ENCODE measurements at regions not wholly inside any gene's neighbourhood (a gene's known extent, or its start where the extent isn't known, plus 50 kb on each side); places are given as distances from the start of the nearest gene placed in this dataset.

DNA sequence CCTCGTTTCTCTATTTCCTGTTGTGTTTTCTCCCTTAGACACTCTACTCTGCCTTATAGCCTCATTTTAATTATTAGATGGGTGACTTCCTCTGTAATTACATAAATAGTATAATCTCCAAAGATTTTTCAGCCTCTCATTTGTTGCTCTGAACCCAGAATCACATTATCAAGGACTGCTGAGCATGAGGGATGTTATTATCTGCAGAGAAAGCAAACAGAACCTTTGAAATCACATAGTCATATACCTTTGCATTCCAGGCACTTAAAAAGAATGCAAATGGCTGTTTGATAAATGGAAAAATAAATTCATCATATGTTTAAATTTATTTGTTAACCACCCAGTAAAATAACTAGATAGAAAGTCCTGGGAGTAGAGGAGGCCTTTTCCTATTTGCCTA, 305.1 kb upstream of the PPP1R2C start:
- WGBS, 3 donors, result 39 to 64% (median 43%) methylated on average over 1 of the region's 1 CpG
- Histone ChIP-seq H3K4me3 (no peak overlapping the region), H3K27ac (no peak overlapping the region), H3K27me3 (no peaks in the 10 kb centered on the region), H3K9me3 (no peaks in the 10 kb centered on the region), H3K4me1 (ENCODE audit: insufficient read depth) (no peaks in the 10 kb centered on the region), H3K36me3 (no peaks in the 10 kb centered on the region)
- no peak for DNase-seq
- TF ChIP-seq CTCF (IDR thresholded peaks at IDR 0.05) (no peak), EP300 (IDR thresholded peaks at IDR 0.05) (no peak), POLR2A (IDR thresholded peaks at IDR 0.05) (no peak)
- intact Hi-C loops (cut with DNase I), result no loop called here

DNA sequence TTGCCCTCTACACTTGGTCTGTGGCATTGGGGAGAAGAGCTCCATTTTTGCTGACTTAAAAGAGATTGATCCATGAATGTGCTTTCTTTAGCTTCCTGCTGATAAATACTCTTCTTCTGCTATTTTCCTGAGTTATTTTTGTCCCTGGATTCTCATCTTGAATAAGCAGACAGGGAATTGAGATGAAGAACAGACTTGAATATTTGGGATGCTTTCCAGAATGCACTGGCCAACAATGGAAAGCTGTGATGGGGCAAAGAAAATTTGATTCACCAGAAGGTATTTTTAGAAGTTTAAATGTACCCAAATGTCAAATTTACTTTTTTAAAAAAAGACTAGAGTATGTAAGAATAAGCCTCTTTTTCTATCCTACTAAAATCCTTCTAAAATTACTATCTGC, 309.9 kb upstream of the PPP1R2C start:
- intact Hi-C loops (cut with DNase I), result no loop called here
- H3K4me3 ChIP-seq, result no peak overlapping the region
- TF ChIP-seq EP300 (IDR thresholded peaks at IDR 0.05), result no peak
- no peak for TF ChIP-seq CTCF (IDR thresholded peaks at IDR 0.05)
- no peak for TF ChIP-seq POLR2A (IDR thresholded peaks at IDR 0.05)
- DNase-seq, result no peak
- no peaks in the 10 kb centered on the region for H3K9me3 ChIP-seq
- no peaks in the 10 kb centered on the region for H3K27me3 ChIP-seq
- no peak overlapping the region for H3K27ac ChIP-seq
- no peaks in the 10 kb centered on the region for H3K4me1 ChIP-seq (ENCODE audit: insufficient read depth)
- H3K36me3 ChIP-seq, result no peaks in the 10 kb centered on the region

DNA sequence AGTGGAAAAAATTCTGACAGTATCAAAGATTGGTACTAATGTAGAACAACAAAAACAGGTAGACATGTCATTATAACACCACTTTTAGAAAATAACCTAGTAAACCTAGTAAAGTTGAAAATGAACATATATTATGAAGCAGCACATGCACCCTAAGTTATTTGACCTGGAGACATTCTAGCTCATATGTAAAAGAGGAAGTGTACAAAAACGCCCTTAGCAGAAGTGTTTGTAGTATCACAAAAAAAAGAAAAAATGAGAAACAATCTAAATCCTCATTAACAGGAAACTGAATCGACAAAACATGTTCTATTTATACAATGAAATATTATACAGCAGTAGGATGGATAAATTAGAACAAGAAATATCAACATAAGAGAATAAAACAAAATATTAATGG, 318.9 kb upstream of the PPP1R2C start:
- Histone ChIP-seq H3K9me3 (no peaks in the 10 kb centered on the region), H3K4me3 (no peak overlapping the region), H3K27me3 (no peaks in the 10 kb centered on the region), H3K4me1 (ENCODE audit: insufficient read depth) (no peaks in the 10 kb centered on the region), H3K27ac (no peak overlapping the region), H3K36me3 (no peaks in the 10 kb centered on the region)
- intact Hi-C loops (cut with DNase I), result no loop called here
- no peak for TF ChIP-seq CTCF (IDR thresholded peaks at IDR 0.05)
- no peak for TF ChIP-seq POLR2A (IDR thresholded peaks at IDR 0.05)
- TF ChIP-seq EP300 (IDR thresholded peaks at IDR 0.05), result no peak
- 49 to 54% (median 50%) methylated on average over 2 of the region's 2 CpGs for WGBS, 3 donors
- no peak for DNase-seq

DNA sequence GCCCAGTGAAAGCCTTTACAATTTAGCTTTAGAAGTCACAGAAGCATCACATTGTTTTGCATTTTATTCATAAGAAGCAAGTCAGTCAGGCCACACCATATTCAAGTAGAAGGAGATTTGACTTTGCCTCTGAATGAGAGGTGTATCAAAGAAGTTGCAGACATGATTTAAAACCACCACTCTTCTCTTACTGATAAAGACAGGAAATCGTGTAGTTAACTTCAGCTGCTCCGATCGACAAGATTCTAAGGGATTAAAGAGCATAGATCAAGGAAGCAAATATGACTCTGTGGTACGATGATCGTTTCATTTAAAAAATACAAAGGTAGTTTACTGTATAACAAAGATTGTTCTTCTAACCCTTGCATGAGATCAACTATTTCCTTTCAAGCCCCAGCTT, 328.0 kb upstream of the PPP1R2C start:
- no peak for DNase-seq
- intact Hi-C loops (cut with DNase I), result no loop called here
- H3K27ac ChIP-seq, result no peak overlapping the region
- WGBS, 3 donors, result 61 to 72% (median 70%) methylated on average over 5 of the region's 5 CpGs
- H3K4me3 ChIP-seq, result no peak overlapping the region
- H3K36me3 ChIP-seq, result no peaks in the 10 kb centered on the region
- H3K9me3 ChIP-seq, result no peaks in the 10 kb centered on the region
- TF ChIP-seq POLR2A (IDR thresholded peaks at IDR 0.05), result no peak
- TF ChIP-seq EP300 (IDR thresholded peaks at IDR 0.05), result no peak
- TF ChIP-seq CTCF (IDR thresholded peaks at IDR 0.05), result no peak
- no peaks in the 10 kb centered on the region for H3K4me1 ChIP-seq (ENCODE audit: insufficient read depth)
- no peaks in the 10 kb centered on the region for H3K27me3 ChIP-seq

- Histone ChIP-seq H3K9me3 (no peaks in the 10 kb centered on the region), H3K27me3 (no peaks in the 10 kb centered on the region), H3K4me1 (ENCODE audit: insufficient read depth) (no peaks in the 10 kb centered on the region), H3K4me3 (no peak overlapping the region), H3K27ac (no peak overlapping the region), H3K36me3 (no peaks in the 10 kb centered on the region)
- TF ChIP-seq EP300 (IDR thresholded peaks at IDR 0.05) (no peak), CTCF (IDR thresholded peaks at IDR 0.05) (no peak), POLR2A (IDR thresholded peaks at IDR 0.05) (no peak)
- intact Hi-C loops (cut with DNase I), result no loop called here
- 24 to 41% (median 31%) methylated on average over 2 of the region's 2 CpGs for WGBS, 3 donors
- DNase-seq, result no peak
Observed at GRCh38 chrX:43108828-43109227, 330.9 kb upstream of the PPP1R2C start.
